NCI-H1105 treated with DMSO at 0.1 percent for 48 hours (cell line): ENCODE measurements at regions not wholly inside any gene's neighbourhood (a gene's known extent, or its start where the extent isn't known, plus 50 kb on each side); places are given as distances from the start of the nearest gene placed in this dataset.

Experiments used
- DNase-seq: peaks from one replicate; lab custom pipeline; 2025; lab: John Stamatoyannopoulos, UW

GRCh38 chr13:26989957-26990713 lies 181.5 kb downstream of the USP12 start:
- no peak for DNase-seq

- no peak for DNase-seq
These were observed 182.2 kb downstream of the USP12 start for GRCh38 chr13:26989261-26989956.

- no peak for DNase-seq
These were observed 183.4 kb downstream of the USP12 start for GRCh38 chr13:26988059-26988769.

- no peak for DNase-seq
These were observed 184.1 kb downstream of the USP12 start for GRCh38 chr13:26987486-26988013.

- DNase-seq, result peak; percentile 63
These were observed 186.2 kb downstream of the USP12 start for GRCh38 chr13:26985285-26985878.

- DNase-seq, result no peak
These were observed 187.3 kb downstream of the USP12 start for GRCh38 chr13:26984337-26984736.

GRCh38 chr13:26983543-26984320 lies 187.9 kb downstream of the USP12 start:
- DNase-seq, result no peak

- DNase-seq, result no peak
These were observed 191.2 kb downstream of the USP12 start for GRCh38 chr13:26980099-26981031.

GRCh38 chr13:26979334-26979733 lies 192.3 kb downstream of the USP12 start:
- DNase-seq, result no peak

GRCh38 chr13:26978081-26978860 lies 193.3 kb downstream of the USP12 start:
- DNase-seq, result no peak

GRCh38 chr13:26977541-26977940 lies 194.1 kb downstream of the USP12 start:
- DNase-seq, result no peak

- DNase-seq, result no peak
These were observed 195.3 kb downstream of the USP12 start for GRCh38 chr13:26976313-26976712.

- DNase-seq, result no peak
These were observed 197.7 kb downstream of the USP12 start for GRCh38 chr13:26973946-26974345.

GRCh38 chr13:26973295-26973694 lies 198.3 kb downstream of the USP12 start:
- DNase-seq, result no peak

- peak; percentile 18 for DNase-seq
These were observed 199.4 kb downstream of the USP12 start for GRCh38 chr13:26971990-26972887.

- DNase-seq, result no peak
These were observed 202.9 kb downstream of the USP12 start for GRCh38 chr13:26968431-26969341.
